HG03575 (cell line): ENCODE measurements at regions not wholly inside any gene's neighbourhood (a gene's known extent, or its start where the extent isn't known, plus 50 kb on each side); places are given as distances from the start of the nearest gene placed in this dataset.
"Not testable (repeated sequence)": the region's sequence is repeated elsewhere in the genome, so short reads cannot be mapped to it uniquely, and the experiment has no call there.

Experiments used
- ATAC-seq: cut with Tn5 transposase; IDR thresholded peaks from one replicate; pipeline ENCODE4 v1.9.1; 2021; ENCODE audit not compliant: unreplicated experiment, insufficient number of reproducible peaks, low FRiP score; ENCODE audit errors: extremely low read depth

DNA sequence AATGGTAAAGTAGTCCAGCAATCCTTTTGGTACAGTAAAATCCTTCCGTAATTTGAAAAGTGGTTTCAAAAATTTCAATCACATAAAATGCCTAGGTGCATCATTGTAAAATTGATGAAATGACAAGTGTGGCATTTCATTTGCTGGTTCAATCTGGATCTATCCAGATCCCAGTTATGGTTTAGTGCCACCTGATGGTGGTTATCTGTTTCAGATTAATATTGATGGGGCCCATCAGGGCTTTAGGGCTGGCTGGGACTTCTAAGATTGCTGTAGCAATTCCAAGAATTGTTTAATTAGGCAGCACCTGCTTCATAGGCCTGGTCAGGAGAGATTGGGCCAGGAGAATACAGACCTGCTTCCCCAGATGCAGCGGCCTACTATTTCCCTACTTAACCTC, 55.5 kb upstream of the PIK3C3 start:
- ATAC-seq, result no peak

DNA sequence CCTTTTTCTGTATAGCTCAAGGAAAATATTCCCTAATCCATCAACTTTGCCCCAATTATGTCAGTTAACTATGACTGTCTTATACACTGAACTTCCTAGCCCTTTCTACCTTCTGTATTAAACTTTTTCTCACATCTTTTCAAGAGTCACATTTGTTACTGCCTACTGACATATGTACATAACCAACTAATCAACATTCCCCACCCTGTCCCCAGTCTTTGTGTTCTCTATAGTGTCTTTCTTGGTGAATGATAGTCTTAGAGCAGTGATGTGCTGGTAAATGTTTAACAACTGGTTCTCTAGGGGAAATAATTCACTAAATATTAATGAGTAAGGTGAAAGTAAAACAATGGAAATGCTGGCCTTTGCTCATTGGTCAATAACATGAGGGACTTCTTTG, 61.6 kb upstream of the PIK3C3 start:
- no peak for ATAC-seq

DNA sequence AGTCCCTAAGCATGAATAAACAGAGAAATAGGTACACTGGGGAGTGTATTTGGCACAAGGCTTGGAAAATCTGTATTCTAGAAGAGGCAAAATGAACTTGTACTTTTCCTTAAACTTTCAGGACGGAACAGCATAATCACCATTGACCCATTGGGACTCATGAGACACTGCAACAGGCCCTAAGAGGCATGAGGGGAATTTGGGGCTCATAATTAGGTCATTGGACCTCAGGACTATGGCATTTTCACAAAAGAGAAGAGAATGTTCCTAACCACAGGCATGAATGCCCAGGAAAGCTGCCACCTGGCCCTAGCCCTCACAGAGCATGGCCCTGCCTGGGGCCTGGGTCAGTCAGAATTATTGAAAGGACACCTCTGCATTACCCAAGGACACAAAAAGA, 67.9 kb upstream of the PIK3C3 start:
- no peak for ATAC-seq

DNA sequence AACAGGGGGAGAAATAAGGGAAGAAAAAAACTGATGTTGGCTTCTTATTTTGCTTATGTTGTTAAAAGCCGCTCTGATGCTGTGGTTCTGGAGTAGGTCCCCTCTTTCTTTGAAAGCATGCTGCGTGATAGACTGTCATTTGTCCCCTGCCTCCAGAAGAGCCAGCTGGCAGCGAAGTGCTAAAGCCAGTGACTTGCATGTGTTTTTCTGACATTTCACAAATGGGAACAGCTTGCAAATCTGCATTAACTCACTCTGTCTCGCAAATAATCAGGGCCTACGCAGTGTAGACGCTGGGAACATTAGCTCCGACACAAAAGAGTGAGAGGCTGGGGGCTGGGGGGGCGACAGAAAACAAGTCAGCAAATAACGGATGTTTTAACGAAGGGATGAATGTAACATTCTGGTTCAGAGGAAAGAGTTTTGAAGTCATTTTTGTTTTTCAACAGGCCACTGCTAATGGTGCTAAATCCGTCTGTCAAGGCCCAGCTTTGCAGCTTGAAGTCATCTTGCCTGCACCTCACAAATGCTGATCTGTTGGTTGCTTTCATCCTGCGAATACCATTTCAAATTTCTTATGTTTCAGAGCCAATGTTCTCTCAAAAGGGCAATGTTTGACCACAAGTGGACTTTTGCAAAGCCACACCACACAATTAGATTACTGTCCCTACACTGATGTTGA, 68.8 kb upstream of the PIK3C3 start:
- ATAC-seq, result no peak

DNA sequence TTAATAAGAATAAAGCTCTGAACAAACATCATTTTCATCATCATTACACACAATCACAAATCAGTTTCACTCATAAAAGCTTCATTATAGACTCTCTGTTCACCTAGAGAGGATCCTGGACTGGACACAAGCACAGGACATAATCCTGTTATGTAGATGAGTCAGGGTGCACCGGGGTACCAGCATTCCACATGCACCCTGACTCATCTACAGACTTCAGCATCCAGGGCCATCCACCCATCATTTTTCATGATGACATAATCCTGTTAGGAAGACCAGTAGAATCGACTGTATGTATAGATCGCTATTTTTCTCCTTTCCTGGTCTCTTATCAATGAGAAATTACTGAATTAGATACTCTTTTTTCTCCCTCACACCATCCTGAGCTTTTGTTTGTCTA, 73.7 kb upstream of the PIK3C3 start:
- no peak for ATAC-seq

DNA sequence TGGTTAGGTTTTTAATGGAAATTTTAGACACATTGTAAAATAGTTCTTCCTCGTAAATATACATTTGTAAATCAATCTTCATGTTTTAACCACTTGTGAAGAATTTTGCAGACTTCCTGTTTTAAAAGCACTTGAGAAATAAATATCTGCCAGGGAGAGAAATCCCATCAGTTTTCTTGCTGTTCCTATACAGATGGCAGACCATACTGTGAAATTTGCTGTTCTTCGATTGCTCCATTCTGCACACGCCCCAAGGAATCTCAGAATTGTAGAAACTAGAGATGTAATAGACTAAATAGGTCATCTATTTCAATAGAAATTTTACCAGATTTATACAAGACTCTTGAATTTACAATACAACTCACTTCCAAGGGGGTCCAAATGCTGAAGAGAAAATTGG, 75.8 kb upstream of the PIK3C3 start:
- no peak for ATAC-seq

DNA sequence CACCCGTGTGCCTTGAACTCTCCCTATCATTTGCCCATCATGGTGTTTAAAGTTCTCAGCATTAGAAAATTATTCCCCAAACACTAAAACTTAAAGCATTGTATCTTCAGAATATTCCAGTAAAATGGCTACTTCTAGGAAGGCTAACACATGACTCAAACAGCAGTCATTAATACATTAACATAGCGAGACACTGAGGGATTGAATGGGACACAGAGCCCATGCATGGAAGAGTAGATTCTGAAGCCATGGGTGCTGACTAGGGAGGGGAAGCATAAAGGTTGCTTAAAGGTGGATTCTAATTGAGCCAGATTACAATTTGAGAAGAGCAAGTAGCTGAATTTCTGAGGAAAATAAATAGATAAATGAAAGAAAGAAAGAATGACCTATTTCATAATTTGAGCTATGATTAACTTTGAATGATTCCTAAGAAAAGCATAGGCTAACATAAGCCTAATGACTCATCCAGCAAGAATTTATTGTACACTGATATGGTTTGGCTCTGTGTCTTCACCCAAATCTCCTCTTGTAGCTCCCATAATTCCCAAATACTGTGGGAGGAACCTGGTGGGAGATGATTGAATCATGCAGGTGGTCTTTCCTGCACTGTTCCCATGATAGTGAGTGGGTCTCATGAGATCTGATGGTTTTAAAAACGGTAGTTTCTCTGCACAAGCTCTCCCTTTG, 79.8 kb upstream of the PIK3C3 start:
- ATAC-seq, result no peak

DNA sequence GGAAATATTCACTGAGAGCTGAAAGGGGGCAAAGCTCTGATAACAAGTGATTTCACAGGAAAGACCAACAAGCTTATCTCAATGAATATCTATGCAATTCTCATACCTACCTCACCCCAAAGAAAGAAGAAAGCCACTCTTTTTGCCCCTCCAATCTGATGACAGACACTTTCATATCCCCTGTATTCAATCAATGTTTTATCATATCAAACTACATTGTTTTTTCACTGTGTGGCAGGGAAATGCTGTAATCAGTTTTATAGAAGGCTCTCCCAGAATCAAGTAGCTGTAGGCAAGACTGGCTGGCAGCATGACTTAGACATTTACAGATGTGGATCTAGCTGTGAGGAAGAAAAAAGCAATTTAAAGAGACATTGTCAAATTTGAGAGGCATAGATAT, 81.3 kb upstream of the PIK3C3 start:
- no peak for ATAC-seq

DNA sequence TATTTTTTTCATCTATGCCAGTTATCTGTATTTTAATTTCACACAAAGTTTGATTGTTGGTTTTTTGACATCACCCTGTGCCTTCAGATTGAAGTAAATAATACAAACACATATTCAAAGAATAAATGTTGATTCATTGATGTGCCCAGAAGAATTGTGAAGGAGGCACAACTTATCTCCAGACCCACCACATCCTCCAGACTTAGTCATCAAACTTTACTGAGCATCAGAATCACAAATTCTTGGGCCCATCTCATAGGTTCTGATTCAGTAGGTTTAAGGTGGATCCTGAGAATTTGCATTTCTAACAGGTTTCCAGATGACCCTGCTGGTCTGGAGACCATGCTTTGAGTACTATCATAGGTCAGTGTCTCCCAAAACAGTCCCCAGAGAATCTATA, 82.8 kb upstream of the PIK3C3 start:
- no peak for ATAC-seq

DNA sequence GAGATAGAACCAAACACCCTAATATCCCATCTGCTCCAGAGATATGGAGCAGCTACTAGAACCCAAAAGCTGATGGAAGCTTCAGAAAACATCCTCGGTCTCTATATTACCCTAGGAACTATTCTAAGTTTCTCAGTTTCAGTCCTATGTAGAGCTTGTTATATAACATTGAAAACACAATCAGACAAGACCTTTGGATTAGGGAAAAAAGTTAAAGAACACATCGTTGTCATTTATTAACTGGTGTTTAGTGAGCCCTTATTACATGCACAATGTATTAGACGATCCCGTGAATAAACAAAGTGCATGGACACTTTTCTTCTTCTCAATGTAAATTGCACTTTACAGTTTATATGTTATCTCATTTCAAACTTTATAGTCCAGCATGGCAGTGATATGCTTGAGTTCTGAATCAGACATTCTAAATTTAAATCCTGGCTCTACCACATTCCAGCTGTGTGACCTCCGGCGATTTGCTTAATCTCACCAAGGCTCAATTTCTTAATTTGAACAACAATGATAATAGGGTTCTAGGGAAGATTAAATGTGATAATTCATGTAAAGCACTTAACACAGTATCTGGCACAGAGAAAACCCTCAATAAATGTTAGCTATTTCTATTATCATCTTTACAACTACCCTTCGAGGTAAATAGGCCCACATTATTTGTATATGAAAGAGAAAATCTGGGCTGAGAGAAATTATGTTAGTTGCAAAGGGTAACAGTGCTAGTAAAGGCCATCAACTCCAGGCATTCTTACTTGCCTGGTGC, 83.6 kb upstream of the PIK3C3 start:
- ATAC-seq, result no peak

DNA sequence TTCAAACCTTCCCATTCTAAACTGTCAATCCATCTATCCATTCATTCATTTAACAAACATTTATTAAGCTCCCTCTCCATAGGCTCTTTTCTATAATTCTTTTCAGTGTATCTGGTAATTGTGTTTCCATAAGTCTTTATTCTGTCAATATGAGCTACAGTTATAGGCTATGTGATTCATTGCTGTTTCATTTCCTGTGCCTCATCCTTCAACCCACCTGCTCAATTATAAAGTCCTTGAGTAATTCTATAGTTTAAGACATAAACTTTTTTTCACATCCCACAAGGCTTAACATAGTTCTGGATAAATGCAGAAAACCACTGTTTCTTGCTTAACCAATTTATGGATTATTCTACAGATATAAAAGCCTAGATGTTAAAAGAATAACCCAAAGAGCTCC, 84.2 kb upstream of the PIK3C3 start:
- no peak for ATAC-seq

DNA sequence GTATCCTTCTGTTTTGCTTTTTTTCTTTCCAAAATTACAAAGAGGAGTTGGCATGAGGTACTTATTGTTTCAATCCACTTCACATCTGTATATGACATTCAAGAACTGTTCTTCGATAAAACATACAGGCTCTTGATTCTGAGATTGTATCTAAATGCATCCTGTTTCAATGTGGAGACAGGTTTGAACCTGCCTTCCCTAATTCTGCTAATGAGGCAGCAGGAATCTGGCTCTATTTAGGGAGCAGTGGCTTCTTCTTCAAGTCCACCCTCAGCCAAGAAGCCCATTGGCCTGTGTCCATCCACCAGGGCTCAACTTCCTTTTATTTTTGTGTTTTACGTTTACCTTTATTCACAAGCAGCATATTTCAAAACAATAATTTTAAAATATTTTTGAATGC, 84.8 kb upstream of the PIK3C3 start:
- ATAC-seq, result no peak

DNA sequence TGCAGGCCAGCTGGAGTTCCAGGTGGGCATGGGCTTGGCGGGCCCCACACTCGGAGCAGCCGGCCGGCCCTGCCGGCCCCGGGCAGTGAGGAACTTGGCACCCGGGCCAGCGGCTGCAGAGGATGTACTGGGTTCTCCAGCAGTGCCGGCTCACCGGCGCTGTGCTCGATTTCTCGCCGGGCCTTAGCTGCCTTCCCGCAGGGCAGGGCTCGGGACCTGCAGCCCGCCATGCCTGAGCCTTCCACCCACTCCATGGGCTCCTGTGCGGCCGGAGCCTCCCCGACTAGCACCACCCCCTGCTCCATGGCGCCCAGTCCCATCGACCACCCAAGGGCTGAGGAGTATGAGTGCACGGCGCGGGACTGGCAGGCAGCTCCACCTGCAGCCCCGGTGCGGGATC, 89.2 kb upstream of the PIK3C3 start:
- not testable (repeated sequence) for ATAC-seq

DNA sequence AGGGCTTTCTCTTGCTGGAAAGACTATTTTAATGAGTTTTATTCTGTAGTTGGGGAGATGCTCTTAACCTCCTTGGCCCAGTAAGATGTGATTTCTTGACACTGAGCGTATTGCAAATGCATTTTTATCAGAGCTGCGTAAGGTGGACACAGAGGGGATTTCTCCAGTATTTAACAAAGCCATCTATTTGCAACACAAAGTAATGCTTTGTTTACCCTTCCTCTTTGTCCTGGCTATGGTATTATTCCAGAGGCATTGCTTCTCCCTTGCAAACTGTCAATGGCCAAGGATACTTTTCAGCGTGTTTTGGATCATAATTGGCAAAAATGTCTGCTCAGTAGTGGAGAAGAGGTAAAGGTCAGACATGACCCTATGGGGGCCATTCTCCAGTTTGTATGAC, 90.8 kb upstream of the PIK3C3 start:
- ATAC-seq, result no peak

DNA sequence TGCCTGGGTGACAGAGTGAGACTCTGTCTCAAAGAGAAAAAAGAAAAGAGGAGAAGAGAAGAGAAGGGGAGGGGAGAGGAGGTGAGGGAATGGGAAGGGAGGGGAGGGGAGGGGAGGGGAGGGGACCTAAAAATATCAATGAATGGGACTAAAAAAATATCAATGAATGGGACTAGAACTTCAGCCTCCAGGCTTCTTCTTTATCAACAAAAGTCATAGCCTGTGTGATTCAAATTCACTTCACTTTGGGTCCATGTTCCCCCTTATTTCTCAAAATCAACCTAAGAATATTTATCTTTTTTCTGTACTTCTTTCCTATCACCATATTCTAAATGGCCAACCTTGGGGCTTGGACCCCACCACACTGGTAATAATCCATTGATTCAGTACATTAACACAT, 92.1 kb upstream of the PIK3C3 start:
- ATAC-seq, result no peak

DNA sequence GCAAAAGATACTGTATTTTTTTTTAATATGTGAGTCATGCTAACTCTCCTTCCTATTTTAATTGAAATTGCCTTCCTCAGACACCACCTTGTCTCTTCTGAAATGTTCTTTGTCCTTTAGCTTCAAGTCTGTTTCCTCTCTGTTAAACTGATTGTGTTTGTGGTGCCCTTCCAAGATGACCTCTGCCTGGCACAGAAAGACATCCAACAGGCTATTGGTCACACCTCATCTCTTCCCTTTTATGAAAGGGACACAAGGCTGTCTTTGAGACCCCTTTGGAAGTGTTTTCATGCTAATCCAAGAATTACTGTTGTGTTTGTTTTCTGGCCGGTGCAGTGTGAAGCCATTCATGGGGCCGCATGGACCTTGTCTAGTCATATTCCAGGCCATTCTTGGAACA, 94.0 kb upstream of the PIK3C3 start:
- ATAC-seq, result no peak

DNA sequence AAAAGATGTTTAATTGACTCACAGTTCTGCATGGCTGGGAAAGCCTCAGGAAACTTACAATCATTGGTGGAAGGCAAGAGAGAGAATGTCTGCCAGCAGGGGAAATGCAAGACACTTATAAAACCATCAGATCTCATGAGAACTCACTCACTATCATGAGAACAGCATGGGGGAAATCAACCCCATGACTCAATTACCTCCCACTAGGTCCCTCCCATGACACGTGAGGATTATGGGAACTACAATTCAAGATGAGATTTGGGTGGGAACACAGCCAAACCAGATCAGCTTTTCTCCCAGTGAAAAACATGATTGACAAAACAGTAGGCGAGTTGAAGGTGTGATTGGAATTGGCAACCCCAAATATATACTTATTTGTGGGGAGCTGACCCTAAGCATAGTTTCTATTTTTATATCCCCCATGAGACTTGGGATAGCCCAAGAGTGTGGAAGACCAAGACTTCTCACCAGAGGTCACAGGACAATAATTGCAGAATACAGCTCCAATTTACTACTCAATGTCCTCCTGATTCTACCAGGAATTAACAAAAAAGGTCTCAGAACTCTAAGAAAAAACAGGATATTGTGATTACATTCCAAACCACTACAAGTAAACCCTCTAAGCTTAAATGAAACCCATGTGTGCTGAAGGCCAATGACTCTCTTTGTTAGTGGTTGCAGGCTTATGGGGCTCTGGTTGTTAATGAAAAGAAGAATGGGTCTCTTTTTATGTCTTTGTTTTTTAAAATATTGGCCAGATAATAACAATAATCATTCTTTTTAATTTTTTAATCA, 96.1 kb upstream of the PIK3C3 start:
- ATAC-seq, result no peak

DNA sequence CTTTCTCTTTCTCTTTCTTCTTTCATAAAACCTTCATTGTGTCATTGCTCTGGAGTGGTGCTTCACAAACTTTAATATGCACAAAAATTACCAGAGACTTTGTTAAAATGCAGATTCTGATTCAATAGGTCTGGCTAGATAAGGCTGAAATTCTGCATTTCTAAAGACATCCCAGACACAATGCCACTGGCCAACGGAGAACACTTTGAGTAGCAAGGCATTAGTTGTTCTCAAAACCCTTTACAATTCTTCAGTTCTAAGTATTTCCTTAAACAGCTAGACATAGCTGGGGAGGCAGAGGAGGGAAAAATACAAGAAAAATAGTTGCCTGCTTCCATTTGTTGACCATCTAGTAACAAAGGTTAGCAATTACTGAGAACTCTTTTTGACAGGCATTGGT, 101.8 kb upstream of the PIK3C3 start:
- ATAC-seq, result no peak

DNA sequence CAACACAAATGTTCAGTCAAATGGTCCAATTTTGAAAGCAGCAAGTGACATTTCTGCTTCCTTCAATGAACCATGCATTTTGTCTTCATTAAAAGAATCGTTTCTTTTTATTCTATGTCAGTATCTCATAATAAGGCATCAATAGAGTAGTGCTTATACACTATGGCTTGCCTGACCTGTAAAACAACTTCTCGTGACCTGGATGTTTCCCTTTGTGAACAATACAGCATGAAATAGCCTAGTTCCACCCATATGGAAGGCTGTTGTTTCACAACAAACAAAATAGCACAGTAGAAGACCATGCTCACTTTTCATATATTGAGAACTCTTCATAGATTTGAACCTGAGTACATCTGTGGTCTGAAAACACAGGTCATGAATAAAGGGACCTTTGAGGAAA, 104.3 kb upstream of the PIK3C3 start:
- ATAC-seq, result no peak

DNA sequence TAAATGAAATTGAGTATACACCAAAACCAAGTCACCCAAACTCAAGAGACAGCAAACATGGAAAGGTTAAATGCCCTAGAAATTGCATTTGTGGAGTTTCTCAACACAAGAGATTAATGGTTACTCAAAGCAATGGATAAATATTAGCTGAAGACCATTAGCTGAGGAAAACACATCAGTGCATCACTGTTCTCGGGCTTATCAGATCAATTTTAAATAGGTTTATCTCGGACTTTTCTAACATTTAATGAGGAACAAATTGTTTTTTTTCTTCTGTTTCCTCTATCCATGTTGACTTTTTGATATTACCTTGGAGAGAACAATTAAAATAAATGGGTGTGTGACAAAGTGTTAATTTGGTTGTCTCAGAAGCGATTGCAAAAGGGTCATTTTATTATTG, 105.4 kb upstream of the PIK3C3 start:
- no peak for ATAC-seq
